ENCODE measurements at regions not wholly inside any gene's neighbourhood (a gene's known extent, or its start where the extent isn't known, plus 50 kb on each side); places are given as distances from the start of the nearest gene placed in this dataset.

GRCh38 chr13:42373048-42373812 lies 101.3 kb downstream of the AKAP11 start:
- TF ChIP-seq ZBTB33 (IDR thresholded peaks at IDR 0.05): no peak
- no peak for TF ChIP-seq MAX (IDR thresholded peaks at IDR 0.05; ENCODE audit: low read depth, low read length)
- no peak for TF ChIP-seq ZNF217 (IDR thresholded peaks at IDR 0.05)
- TF ChIP-seq ZZZ3 (IDR thresholded peaks at IDR 0.05; ENCODE audit: control insufficient read depth, insufficient read length, low read depth): no peak
- TF ChIP-seq CTCF (IDR thresholded peaks at IDR 0.05 in 2 of 3, conservative IDR thresholded peaks at IDR 0.05 in 1 of 3; ENCODE audit: control insufficient read depth in 2 of 3, extremely low read depth in 1 of 3, insufficient read depth in 1 of 3, low read depth in 3 of 3, low read length in 3 of 3): no peak
- no peak for TF ChIP-seq BRCA1 (IDR thresholded peaks at IDR 0.05; ENCODE audit: low read depth, low read length)
- no peak for TF ChIP-seq ZNF274 (IDR thresholded peaks at IDR 0.05; ENCODE audit: insufficient read depth, insufficient read length)
- TF ChIP-seq TAF1 (IDR thresholded peaks at IDR 0.05; ENCODE audit: borderline replicate concordance, low read depth, low read length): no peak
- TF ChIP-seq USF2 (IDR thresholded peaks at IDR 0.05; ENCODE audit: borderline replicate concordance, low read depth, low read length): no peak
- no peak for TF ChIP-seq GATAD2B (conservative IDR thresholded peaks at IDR 0.05; ENCODE audit: low read depth)
- TF ChIP-seq IRF3 (IDR thresholded peaks at IDR 0.05): no peak
- TF ChIP-seq SMC3 (IDR thresholded peaks at IDR 0.05; ENCODE audit: borderline replicate concordance, low read length): no peak
